GM18520 (cell line): ENCODE measurements at regions not wholly inside any gene's neighbourhood (a gene's known extent, or its start where the extent isn't known, plus 50 kb on each side); places are given as distances from the start of the nearest gene placed in this dataset.
"Not testable (repeated sequence)": the region's sequence is repeated elsewhere in the genome, so short reads cannot be mapped to it uniquely, and the experiment has no call there.

Source experiments
- ATAC-seq: cut with Tn5 transposase; IDR thresholded peaks from one replicate; pipeline ENCODE4 v1.9.1; 2021; ENCODE audit not compliant: unreplicated experiment

GRCh38 chr9:117649126-117649525, 55.1 kb upstream of the TLR4 start:
- no peak for ATAC-seq

- no peak for ATAC-seq
Observed at GRCh38 chr9:117644932-117645636, 59.1 kb upstream of the TLR4 start.

- peak; percentile 73 for ATAC-seq
Observed at GRCh38 chr9:117644133-117644931, 59.9 kb upstream of the TLR4 start.

GRCh38 chr9:117643288-117643654, 60.9 kb upstream of the TLR4 start:
- ATAC-seq = no peak

- ATAC-seq = not testable (repeated sequence)
Observed at GRCh38 chr9:117642571-117643287, 61.5 kb upstream of the TLR4 start.

- no peak for ATAC-seq
Observed at GRCh38 chr9:117636681-117637080, 67.5 kb upstream of the TLR4 start.

- no peak for ATAC-seq
Observed at GRCh38 chr9:117625154-117625553, 79.0 kb upstream of the TLR4 start.

GRCh38 chr9:117624106-117624505, 80.1 kb upstream of the TLR4 start:
- ATAC-seq = no peak

GRCh38 chr9:117622347-117622746, 81.9 kb upstream of the TLR4 start:
- no peak for ATAC-seq

- no peak for ATAC-seq
Observed at GRCh38 chr9:117616431-117616831, 87.8 kb upstream of the TLR4 start.

- no peak for ATAC-seq
Observed at GRCh38 chr9:117612317-117612716, 91.9 kb upstream of the TLR4 start.

GRCh38 chr9:117597977-117598376, 106.2 kb upstream of the TLR4 start:
- ATAC-seq = no peak

- ATAC-seq = no peak
Observed at GRCh38 chr9:117596678-117597077, 107.5 kb upstream of the TLR4 start.

- ATAC-seq = no peak
Observed at GRCh38 chr9:117595650-117596049, 108.6 kb upstream of the TLR4 start.

GRCh38 chr9:117587263-117587662, 116.9 kb upstream of the TLR4 start:
- no peak for ATAC-seq

GRCh38 chr9:117574099-117574498, 130.1 kb upstream of the TLR4 start:
- no peak for ATAC-seq

- ATAC-seq = no peak
Observed at GRCh38 chr9:117564839-117565238, 139.4 kb upstream of the TLR4 start.

- ATAC-seq = no peak
Observed at GRCh38 chr9:117561761-117562160, 142.4 kb upstream of the TLR4 start.

- ATAC-seq = peak; percentile 45
Observed at GRCh38 chr9:117555964-117556629, 141.2 kb upstream of the ASTN2 start.

- no peak for ATAC-seq
Observed at GRCh38 chr9:117552811-117553210, 138.0 kb upstream of the ASTN2 start.

GRCh38 chr9:117551171-117551570, 136.3 kb upstream of the ASTN2 start:
- no peak for ATAC-seq
